CD14-positive monocyte (primary cell): ENCODE measurements at regions not wholly inside any gene's neighbourhood (a gene's known extent, or its start where the extent isn't known, plus 50 kb on each side); places are given as distances from the start of the nearest gene placed in this dataset.

Experiments
- DNase-seq, 3 donors: peaks; one replicate each; pipeline ENCODE4 v3.0.0-alpha.2; 2011 to 2022
- H2AFZ ChIP-seq: 2 replicates; pipeline ENCODE4 v1.6.0; 2012; ENCODE audit warnings: mild to moderate bottlenecking, low read depth, low read length, inconsistent platforms; ENCODE audit not compliant: insufficient read depth, poor library complexity, severe bottlenecking
- H3K27ac ChIP-seq, 2 donors: 1 replicate in 1 of 2; 2 replicates in 1 of 2; pipeline ENCODE4 v1.5.1; 2012 to 2013; ENCODE audit warnings: low read length in 2 of 2, control low read depth in 1 of 2, inconsistent platforms in 1 of 2, low read depth in 1 of 2, mild to moderate bottlenecking in 1 of 2
- H3K27me3 ChIP-seq, 2 donors: one replicate each; pipeline versions ENCODE4 v1.6.0 to v1.6.1; 2011 to 2013; ENCODE audit warnings: low read length in 2 of 2; ENCODE audit not compliant: control insufficient read depth in 2 of 2, insufficient read depth in 2 of 2
- H3K36me3 ChIP-seq, 2 donors: replicated peaks in 1 of 2; 1 replicate in 1 of 2; 2 replicates in 1 of 2; pipeline versions ENCODE4 v1.5.1 to v1.6.1; 2012 to 2013; ENCODE audit warnings: low read length in 2 of 2, control low read depth in 1 of 2, inconsistent platforms in 1 of 2, mild to moderate bottlenecking in 1 of 2; ENCODE audit not compliant: insufficient read depth in 2 of 2, control insufficient read depth in 1 of 2
- H3K4me1 ChIP-seq, 2 donors: 1 replicate in 1 of 2; 2 replicates in 1 of 2; pipeline versions ENCODE4 v1.5.1 to v1.6.1; 2012 to 2013; ENCODE audit warnings: low read length in 2 of 2, control low read depth in 1 of 2, inconsistent platforms in 1 of 2, mild to moderate bottlenecking in 1 of 2, moderate library complexity in 1 of 2; ENCODE audit not compliant: insufficient read depth in 2 of 2, control insufficient read depth in 1 of 2
- H3K4me2 ChIP-seq: replicated peaks from 2 replicates; pipeline ENCODE3; 2012; ENCODE audit warnings: low read length, moderate library complexity, mild to moderate bottlenecking; ENCODE audit not compliant: poor library complexity, severe bottlenecking; ENCODE audit errors: extremely low read depth
- H3K4me3 ChIP-seq, 3 experiments: fragments of 200-600 bp in 1 of 3; sonication (generic) in 1 of 3; replicated peaks in 1 of 3; 1 replicate in 2 of 3; 2 replicates in 1 of 3; pipeline ENCODE4 v1.5.1; 2011 to 2013; ENCODE audit warnings: low read length in 3 of 3, mild to moderate bottlenecking in 3 of 3, control low read depth in 2 of 3, low read depth in 2 of 3, inconsistent platforms in 1 of 3, moderate library complexity in 1 of 3
- H3K79me2 ChIP-seq: 2 replicates; pipeline ENCODE4 v1.6.0; 2012; ENCODE audit warnings: mild to moderate bottlenecking, control low read depth, inconsistent platforms, low read length, moderate library complexity; ENCODE audit not compliant: insufficient read depth
- H3K9ac ChIP-seq: 2 replicates; pipeline ENCODE4 v1.6.0; 2017; ENCODE audit warnings: low read length, mild to moderate bottlenecking; ENCODE audit not compliant: insufficient read depth, poor library complexity, severe bottlenecking
- H3K9me3 ChIP-seq, 2 donors: replicated peaks in 1 of 2; 1 replicate in 1 of 2; 2 replicates in 1 of 2; pipeline versions ENCODE4 v1.5.1 to v1.6.1; 2012 to 2013; ENCODE audit warnings: low read length in 2 of 2, control low read depth in 1 of 2; ENCODE audit not compliant: control insufficient read depth in 1 of 2, insufficient read depth in 1 of 2
- H4K20me1 ChIP-seq: 2 replicates; pipeline ENCODE4 v1.6.0; 2012; ENCODE audit warnings: mild to moderate bottlenecking, low read length, control low read depth, moderate library complexity; ENCODE audit not compliant: insufficient read depth
- H3K27ac Mint-ChIP-seq, 7 donors: one replicate each; pipeline ENCODE4 v1.8.0; 2020; ENCODE audit warnings: mild to moderate bottlenecking in 7 of 7, mixed read lengths in 7 of 7, moderate library complexity in 6 of 7, inconsistent platforms in 2 of 7
- H3K27me3 Mint-ChIP-seq, 3 donors: one replicate each; pipeline ENCODE4 v1.8.0; 2021 to 2022; ENCODE audit warnings: low read depth in 3 of 3, mild to moderate bottlenecking in 3 of 3, mixed read lengths in 3 of 3, moderate library complexity in 3 of 3, inconsistent platforms in 1 of 3
- H3K36me3 Mint-ChIP-seq, 2 donors: one replicate each; pipeline ENCODE4 v1.8.0; 2020; ENCODE audit warnings: mixed read lengths in 2 of 2, inconsistent platforms in 1 of 2, mild to moderate bottlenecking in 1 of 2
- H3K4me1 Mint-ChIP-seq: one replicate; pipeline ENCODE4 v1.8.0; 2020; ENCODE audit warnings: mild to moderate bottlenecking, mixed read lengths
- H3K4me3 Mint-ChIP-seq, 2 donors: one replicate each; pipeline ENCODE4 v1.8.0; 2020; ENCODE audit warnings: mild to moderate bottlenecking in 2 of 2, mixed read lengths in 2 of 2, moderate library complexity in 1 of 2
- H3K9me3 Mint-ChIP-seq, 7 donors: one replicate each; pipeline ENCODE4 v1.8.0; 2020 to 2022; ENCODE audit warnings: mixed read lengths in 7 of 7, mild to moderate bottlenecking in 6 of 7, moderate library complexity in 6 of 7, inconsistent platforms in 2 of 7
- WGBS: methylation state at CpG from one replicate; pipeline ENCODE4 v1.1.5; 2013; ENCODE audit warnings: missing lambda C conversion rate; ENCODE audit not compliant: insufficient coverage; 5-methylcytosine and 5-hydroxymethylcytosine counted together
- intact Hi-C, 2 donors: fragments of 100-400 bp; cut with micrococcal nuclease; formaldehyde crosslinking; loops; one replicate each; pipeline versions ENCODE4 v1.15.0 to v1.15.1; 2023
- TF ChIP-seq, protein P1 (sequence below): fragments of 200-600 bp; IDR thresholded peaks from one replicate; pipeline ENCODE4 v1.8.0; 2022; ENCODE audit warnings: antibody characterized with exemption, mild to moderate bottlenecking

DNA sequence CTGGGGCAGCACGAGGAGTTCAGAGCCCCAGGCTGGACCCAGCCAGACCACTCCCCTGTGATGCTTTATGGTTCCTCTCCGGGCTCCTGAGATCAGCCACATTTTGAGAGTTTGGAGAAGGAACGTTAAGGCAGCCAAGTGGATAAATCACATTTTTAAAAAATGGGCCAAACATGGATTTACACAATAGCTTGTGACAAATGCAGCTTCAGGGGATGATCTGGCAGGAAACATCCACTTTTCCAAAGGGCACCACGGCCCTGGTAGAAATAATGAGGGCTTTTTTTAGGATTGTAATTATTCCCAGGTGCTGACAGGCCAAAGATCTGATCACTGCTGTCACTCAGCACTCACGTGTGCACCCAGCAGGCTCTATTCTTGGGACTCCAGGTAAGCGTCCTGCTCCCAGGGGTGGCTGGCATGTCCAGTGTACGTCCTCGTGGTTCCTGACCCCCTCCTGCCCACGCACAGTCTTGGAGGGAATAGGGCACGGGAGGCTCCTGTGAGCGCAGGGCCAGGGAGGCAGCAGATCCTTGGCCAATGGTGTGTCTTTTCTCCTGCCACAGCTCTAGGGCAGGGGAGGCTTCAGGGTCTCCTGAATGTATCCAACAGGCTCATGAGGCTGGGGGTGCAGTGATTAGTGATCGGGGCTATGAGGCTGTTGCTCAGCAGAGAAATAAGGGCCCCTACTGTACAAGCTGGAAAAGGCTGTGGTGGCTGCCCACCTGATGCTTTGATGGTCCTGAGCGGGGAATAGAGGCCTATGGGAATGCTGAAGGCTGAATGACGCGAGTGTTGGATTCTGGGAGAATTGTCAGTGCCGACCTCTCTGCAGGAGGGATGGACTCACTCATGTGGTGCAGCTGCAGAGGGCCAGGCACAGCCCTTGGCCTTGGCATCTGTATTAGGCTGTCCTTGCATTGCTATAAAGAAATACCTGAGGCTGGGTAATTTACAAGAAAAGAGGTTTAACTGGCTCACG, 415.7 kb downstream of the PTPRU start:
- TF ChIP-seq, protein P1, sequence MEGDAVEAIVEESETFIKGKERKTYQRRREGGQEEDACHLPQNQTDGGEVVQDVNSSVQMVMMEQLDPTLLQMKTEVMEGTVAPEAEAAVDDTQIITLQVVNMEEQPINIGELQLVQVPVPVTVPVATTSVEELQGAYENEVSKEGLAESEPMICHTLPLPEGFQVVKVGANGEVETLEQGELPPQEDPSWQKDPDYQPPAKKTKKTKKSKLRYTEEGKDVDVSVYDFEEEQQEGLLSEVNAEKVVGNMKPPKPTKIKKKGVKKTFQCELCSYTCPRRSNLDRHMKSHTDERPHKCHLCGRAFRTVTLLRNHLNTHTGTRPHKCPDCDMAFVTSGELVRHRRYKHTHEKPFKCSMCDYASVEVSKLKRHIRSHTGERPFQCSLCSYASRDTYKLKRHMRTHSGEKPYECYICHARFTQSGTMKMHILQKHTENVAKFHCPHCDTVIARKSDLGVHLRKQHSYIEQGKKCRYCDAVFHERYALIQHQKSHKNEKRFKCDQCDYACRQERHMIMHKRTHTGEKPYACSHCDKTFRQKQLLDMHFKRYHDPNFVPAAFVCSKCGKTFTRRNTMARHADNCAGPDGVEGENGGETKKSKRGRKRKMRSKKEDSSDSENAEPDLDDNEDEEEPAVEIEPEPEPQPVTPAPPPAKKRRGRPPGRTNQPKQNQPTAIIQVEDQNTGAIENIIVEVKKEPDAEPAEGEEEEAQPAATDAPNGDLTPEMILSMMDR = no peak
- H3K36me3 ChIP-seq = no peaks in the 10 kb centered on the region
- no peaks in the 10 kb centered on the region for H4K20me1 ChIP-seq
- no peak overlapping the region for H3K9ac ChIP-seq
- H3K4me1 Mint-ChIP-seq = no peaks in the 10 kb centered on the region
- peaks cover 0 to 9% (median 5%) of the 10 kb centered on the region in 7 donors for H3K9me3 Mint-ChIP-seq
- no peaks in the 10 kb centered on the region for H3K4me1 ChIP-seq
- intact Hi-C loops = no loop called here
- no peak overlapping the region for H3K4me2 ChIP-seq
- H3K27ac Mint-ChIP-seq = peak overlapping the region in 1 of 7 donors; percentile 51
- no peak overlapping the region for H2AFZ ChIP-seq
- peaks cover 1 to 13% (median 3%) of the 10 kb centered on the region in 3 donors for H3K27me3 Mint-ChIP-seq
- H3K4me3 Mint-ChIP-seq = no peak overlapping the region
- no peak for DNase-seq
- WGBS = 87% methylated on average over 15 of the region's 17 CpGs
- H3K4me3 ChIP-seq = no peak overlapping the region
- no peaks in the 10 kb centered on the region for H3K27me3 ChIP-seq
- no peaks in the 10 kb centered on the region for H3K9me3 ChIP-seq
- no peak overlapping the region for H3K27ac ChIP-seq
- H3K36me3 Mint-ChIP-seq = no peaks in the 10 kb centered on the region
- no peaks in the 10 kb centered on the region for H3K79me2 ChIP-seq

DNA sequence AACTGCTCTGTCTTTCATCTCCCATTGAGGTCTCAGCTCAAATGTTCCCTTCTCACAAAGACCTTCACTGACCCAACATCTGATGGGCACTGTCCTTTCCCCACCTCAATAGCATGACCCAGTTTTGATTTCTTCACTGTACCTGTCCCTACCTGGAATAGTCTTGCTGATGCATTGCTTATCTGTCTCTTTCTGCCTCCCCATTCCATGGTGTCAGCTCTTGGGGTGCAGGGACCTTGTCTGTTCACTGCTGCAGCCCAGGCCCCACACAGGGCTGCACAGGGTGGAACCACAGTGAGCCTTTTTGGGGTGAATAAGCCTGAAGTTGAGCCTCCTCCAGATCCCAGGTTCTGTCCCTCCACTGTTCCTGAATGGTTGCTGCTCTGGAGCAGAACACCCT, 414.9 kb downstream of the PTPRU start:
- H3K4me3 Mint-ChIP-seq = no peak overlapping the region
- H4K20me1 ChIP-seq = no peaks in the 10 kb centered on the region
- no peaks in the 10 kb centered on the region for H3K36me3 ChIP-seq
- no peaks in the 10 kb centered on the region for H3K36me3 Mint-ChIP-seq
- H3K4me2 ChIP-seq = no peak overlapping the region
- peaks cover 1 to 11% (median 6%) of the 10 kb centered on the region in 3 donors for H3K27me3 Mint-ChIP-seq
- no peaks in the 10 kb centered on the region for H3K9me3 ChIP-seq
- no peak for DNase-seq
- H3K27ac ChIP-seq = no peak overlapping the region
- no peak overlapping the region for H3K9ac ChIP-seq
- TF ChIP-seq, protein P1 = no peak
- no peak overlapping the region for H2AFZ ChIP-seq
- intact Hi-C loops = no loop called here
- H3K9me3 Mint-ChIP-seq = peaks cover 0 to 8% (median 4%) of the 10 kb centered on the region in 7 donors
- H3K27ac Mint-ChIP-seq = no peak overlapping the region
- H3K27me3 ChIP-seq = no peaks in the 10 kb centered on the region
- H3K79me2 ChIP-seq = no peaks in the 10 kb centered on the region
- no peaks in the 10 kb centered on the region for H3K4me1 ChIP-seq
- no peak overlapping the region for H3K4me3 ChIP-seq
- H3K4me1 Mint-ChIP-seq = no peaks in the 10 kb centered on the region
